GM12875 (cell line): ENCODE measurements at regions not wholly inside any gene's neighbourhood (a gene's known extent, or its start where the extent isn't known, plus 50 kb on each side); places are given as distances from the start of the nearest gene placed in this dataset.

ENCODE experiments used
- H3K4me3 ChIP-seq: one replicate; pipeline ENCODE4 v1.5.1; 2011; ENCODE audit warnings: low read depth, low read length, control low read depth
- CTCF ChIP-seq: IDR thresholded peaks from 2 replicates; pipeline ENCODE4 v1.5.1; 2011; ENCODE audit warnings: low read depth, mild to moderate bottlenecking, control low read depth, inconsistent platforms, low read length, moderate library complexity, borderline replicate concordance; ENCODE audit not compliant: insufficient read depth

GRCh38 chr9:84432746-84433145 lies 92.2 kb upstream of the SLC28A3 start:
- no peak overlapping the region for H3K4me3 ChIP-seq
- TF ChIP-seq CTCF, result no peak

- no peak for TF ChIP-seq CTCF
- H3K4me3 ChIP-seq, result no peak overlapping the region
Measured at GRCh38 chr9:84435902-84436301, 95.3 kb upstream of the SLC28A3 start.

- H3K4me3 ChIP-seq, result no peak overlapping the region
- no peak for TF ChIP-seq CTCF
Measured at GRCh38 chr9:84436386-84437109, 96.0 kb upstream of the SLC28A3 start.

GRCh38 chr9:84438391-84438790 lies 97.8 kb upstream of the SLC28A3 start:
- H3K4me3 ChIP-seq, result no peak overlapping the region
- no peak for TF ChIP-seq CTCF

- H3K4me3 ChIP-seq, result no peak overlapping the region
- no peak for TF ChIP-seq CTCF
Measured at GRCh38 chr9:84439250-84439649, 98.7 kb upstream of the SLC28A3 start.

- TF ChIP-seq CTCF, result no peak
- H3K4me3 ChIP-seq, result no peak overlapping the region
Measured at GRCh38 chr9:84442712-84443111, 102.2 kb upstream of the SLC28A3 start.

GRCh38 chr9:84445737-84446136 lies 105.2 kb upstream of the SLC28A3 start:
- TF ChIP-seq CTCF, result no peak

More at GRCh38 chr9:84445737-84446136, 105.2 kb upstream of the SLC28A3 start:
- no peak overlapping the region for H3K4me3 ChIP-seq
